Renal cortex interstitium (tissue), 11 donors: ENCODE measurements at regions not wholly inside any gene's neighbourhood (a gene's known extent, or its start where the extent isn't known, plus 50 kb on each side); places are given as distances from the start of the nearest gene placed in this dataset.
"Not testable (repeated sequence)": the region's sequence is repeated elsewhere in the genome, so short reads cannot be mapped to it uniquely, and the experiment has no call there.

ENCODE experiments used
- DNase-seq, 11 donors: peaks; one replicate each; pipeline ENCODE4 v3.0.0-alpha.2; 2013; ENCODE audit warnings: low read depth in 9 of 11, low spot score in 4 of 11; ENCODE audit errors: extremely low read depth in 1 of 11

DNA sequence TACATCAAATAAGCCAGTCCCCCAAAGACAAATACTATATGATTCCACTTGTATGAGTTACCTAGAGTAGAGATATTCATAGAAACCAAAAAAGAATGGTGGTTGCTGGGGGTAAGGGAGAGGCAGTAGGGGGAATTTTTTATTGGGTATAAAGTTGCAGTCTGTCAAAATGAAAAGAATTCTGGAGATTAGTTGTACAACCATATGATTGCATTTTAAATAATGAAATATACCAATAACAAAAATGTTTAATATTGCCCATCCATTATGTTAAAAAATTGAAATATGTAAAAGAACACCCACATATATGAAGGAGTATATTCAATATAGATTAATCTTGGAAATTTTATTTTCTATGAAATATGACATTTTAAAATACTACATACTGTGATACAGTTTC, 1383.5 kb downstream of the FSCB start:
- DNase-seq: no peak

- no peak for DNase-seq
These were observed 1387.4 kb downstream of the FSCB start for GRCh38 chr14:43119672-43120071.

DNA sequence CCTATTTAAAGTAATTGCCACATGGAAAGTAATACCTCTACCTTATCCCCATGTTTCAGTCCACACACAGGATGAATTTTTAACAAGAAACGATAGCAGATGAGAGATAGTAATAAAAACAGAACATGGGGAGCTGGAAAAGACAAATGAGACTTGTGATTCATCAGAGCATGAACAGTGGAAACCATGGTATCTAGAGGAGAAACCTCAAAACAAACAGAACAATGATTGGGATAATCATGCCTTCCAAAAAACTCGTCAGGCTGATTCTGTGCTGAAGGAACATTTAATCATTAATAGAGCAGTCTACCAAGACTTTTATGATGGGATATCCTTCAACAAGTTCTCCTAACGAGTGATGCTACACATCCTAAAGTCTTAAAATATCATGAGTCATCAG, 1390.7 kb downstream of the FSCB start:
- no peak for DNase-seq

DNA sequence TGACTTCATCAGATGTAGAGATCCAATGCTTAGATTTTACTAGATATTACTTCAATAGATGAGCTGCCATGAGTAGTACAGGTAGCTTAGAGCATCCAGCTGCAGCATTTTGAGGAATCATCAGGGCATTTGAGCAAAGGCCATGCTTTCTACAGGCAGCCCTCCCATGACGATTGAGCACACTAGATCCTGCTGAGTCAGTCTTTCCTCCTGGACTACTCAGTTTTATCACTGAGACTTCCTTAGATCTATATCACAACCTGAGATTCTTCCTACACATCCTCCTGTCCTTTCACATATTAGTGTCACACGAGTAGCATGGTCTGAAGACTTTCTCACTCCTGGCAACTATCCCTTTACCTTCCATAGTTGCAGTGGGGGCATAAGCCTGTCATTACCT, 1401.8 kb downstream of the FSCB start:
- DNase-seq: no peak

- DNase-seq: no peak
These were observed 1416.7 kb downstream of the FSCB start for GRCh38 chr14:43090380-43090779.

GRCh38 chr14:43087666-43088065, 1419.4 kb downstream of the FSCB start:
- no peak for DNase-seq

DNA sequence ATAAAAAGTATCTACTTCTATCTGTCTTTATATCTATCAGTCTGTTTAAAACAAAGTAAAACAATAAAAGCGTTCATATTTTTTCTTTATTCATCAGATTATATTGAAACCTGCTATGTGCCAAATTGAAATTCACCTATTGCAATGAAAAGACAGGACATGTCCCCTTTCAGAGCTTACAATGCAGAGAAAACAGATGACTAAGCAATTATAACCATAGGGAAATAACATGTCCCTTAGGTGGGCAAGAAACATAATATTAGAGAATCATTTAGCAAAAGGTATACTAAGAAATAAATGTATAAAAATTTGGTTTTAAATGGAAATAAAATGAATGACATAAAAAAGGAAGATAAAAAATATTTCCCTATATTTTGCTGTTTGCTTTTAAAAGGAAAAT, 1421.3 kb downstream of the FSCB start:
- DNase-seq: no peak

DNA sequence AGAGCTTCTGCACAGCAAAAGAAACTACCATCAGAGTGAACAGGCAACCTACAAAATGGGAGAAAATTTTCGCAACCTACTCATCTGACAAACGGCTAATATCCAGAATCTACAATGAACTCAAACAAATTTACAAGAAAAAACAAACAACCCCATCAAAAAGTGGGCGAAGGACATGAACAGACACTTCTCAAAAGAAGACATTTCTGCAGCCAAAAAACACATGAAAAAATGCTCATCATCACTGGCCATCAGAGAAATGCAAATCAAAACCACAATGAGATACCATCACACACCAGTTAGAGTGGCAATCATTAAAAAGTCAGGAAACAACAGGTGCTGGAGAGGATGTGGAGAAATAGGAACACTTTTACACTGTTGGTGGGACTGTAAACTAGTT, 1439.7 kb downstream of the FSCB start:
- DNase-seq: not testable (repeated sequence)

- DNase-seq: no peak
These were observed 1449.4 kb downstream of the LRFN5 start for GRCh38 chr14:43056106-43056505.

GRCh38 chr14:43052897-43053296, 1446.2 kb downstream of the LRFN5 start:
- DNase-seq: no peak

- no peak for DNase-seq
These were observed 1437.2 kb downstream of the LRFN5 start for GRCh38 chr14:43043850-43044249.

- no peak for DNase-seq
These were observed 1435.7 kb downstream of the LRFN5 start for GRCh38 chr14:43042408-43042807.

GRCh38 chr14:43041976-43042375, 1435.3 kb downstream of the LRFN5 start:
- no peak for DNase-seq

DNA sequence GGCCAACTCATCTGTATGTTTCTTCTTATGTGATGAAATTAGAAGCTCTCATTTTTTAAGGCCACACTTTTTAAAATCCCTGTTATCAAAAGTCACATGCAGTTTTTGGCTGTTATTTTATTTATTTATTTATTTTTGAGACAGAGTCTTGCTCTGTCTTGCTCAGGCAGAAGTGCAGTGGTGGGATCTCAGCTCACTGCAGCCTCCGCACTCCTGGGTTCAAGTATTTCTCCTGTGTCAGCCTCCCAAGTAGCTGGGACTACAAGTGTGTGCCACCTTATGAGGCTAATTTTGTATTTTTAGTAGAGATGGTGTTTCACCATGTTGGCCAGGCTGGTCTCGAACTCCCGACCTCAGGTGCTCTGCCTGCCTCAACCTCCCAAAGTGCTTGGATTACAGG, 1434.5 kb downstream of the LRFN5 start:
- no peak for DNase-seq

- no peak for DNase-seq
These were observed 1433.2 kb downstream of the LRFN5 start for GRCh38 chr14:43039881-43040280.

- no peak for DNase-seq
These were observed 1424.9 kb downstream of the LRFN5 start for GRCh38 chr14:43031598-43031997.

DNA sequence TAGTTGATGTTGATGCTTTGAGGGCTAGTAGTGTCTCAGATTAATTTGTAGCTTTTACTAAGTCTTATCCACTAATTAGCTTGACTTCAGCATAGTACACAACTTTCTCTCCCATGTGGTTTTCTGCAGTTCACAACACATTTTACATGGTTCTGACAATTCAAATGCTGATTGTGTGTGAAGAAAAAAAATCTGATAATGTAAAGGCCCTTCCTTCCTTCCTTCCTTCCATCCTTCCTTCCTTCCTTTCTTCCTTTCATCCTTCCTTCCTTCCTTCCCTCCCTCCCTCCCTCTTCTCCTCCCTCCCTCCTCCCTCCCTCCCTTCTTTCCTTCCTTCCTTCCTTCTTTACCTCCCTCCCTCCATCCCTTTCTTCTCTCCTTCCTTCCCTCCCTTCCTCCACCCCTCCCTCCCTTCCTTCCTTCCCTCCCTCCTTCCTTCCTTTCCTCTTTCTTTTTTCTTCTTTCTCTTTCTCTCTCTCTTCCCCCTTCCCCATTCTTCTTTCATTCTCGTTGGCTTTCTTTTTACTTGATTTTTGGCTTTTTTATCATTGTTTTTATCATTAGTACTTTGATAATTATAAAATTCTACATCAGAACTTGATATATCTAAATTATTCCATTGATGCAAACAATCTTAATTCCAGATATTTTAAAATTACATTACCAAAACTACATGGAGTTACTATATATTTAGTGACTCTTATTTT, 1415.6 kb downstream of the LRFN5 start:
- DNase-seq: no peak

DNA sequence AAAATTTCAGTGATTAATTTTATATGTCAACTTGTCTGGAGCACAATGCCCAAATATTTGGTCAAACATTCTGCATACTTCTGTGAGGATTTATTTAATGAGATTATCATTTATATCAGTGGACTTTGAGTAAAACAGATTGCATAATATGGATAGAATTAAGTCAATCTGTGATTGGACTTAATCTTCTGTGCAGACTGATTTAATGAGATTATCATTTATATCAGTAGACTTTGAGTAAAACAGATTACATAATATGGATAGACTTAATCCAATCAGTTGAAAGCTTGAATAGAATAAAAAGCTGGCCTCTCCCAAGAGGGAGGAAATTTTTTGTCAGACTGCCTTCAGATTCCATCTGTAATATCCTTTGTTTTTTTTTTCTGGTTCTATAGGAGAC, 1413.2 kb downstream of the LRFN5 start:
- no peak for DNase-seq

- no peak for DNase-seq
These were observed 1407.7 kb downstream of the LRFN5 start for GRCh38 chr14:43014338-43014737.

DNA sequence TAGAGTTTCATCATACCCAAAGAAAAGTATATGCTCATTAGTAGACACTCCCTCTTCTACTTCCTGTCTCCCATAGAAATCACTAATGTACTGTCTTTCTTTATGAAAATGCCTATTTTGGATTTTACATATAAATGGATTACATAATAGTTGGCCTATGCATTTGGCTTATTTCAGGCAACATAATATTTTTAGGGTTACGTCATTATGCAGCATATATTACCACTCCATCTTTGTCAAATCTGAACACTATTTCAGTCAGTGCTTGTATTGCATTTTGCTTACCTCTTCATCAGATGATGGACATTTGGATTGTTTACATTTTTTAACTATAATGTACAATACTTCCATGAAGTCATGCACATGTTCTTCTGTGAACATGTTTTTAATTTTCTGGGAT, 1406.1 kb downstream of the LRFN5 start:
- DNase-seq: no peak

DNA sequence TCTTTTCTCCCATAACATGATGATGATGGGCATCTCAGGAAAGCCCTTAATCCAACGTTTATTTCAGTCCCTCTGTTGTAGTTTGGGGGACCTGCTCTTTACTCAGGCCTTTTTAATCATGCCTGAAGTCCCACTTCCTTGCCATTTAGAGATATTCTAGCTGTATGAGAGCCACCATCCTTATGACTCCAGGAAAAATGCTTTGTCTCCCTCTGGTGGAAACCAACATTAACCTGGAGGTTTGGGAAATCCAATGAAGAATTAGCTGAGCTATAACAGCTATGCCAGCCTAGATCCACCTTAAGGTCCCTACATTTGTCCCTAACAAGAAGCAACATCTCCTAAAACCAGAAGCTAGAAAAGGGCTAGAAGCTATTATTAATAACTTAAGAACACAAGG, 1399.1 kb downstream of the LRFN5 start:
- DNase-seq: no peak

DNA sequence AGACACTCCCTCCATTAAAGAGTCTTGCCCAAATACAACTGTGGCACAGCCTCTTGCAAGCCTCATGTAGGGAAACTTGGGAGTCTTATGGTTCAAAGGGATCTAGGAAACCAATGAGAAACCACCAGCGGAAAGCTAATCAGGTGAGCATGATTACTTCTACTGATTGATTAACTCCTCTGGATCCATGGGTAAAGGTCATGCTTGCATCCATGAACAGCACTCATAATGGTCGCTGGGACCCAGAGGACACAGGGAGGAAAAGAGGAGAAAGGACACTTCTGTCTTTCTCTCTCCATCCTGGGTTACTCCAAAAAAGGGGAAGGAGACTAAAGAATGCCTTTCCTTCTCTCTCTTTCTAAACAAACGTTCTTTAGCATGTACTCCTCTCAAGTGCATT, 1397.2 kb downstream of the LRFN5 start:
- no peak for DNase-seq
